ENCODE measurements at regions not wholly inside any gene's neighbourhood (a gene's known extent, or its start where the extent isn't known, plus 50 kb on each side); places are given as distances from the start of the nearest gene placed in this dataset.

- ATAC-seq (no peak), FAIRE-seq (no peak), DNase-seq (ENCODE audit: low spot score) (no peak)
- no peak overlapping the region for H3K4me2 ChIP-seq (ENCODE audit: low read depth, low read length)
- TF ChIP-seq ZNF10 (CRISPR knock-in tag; IDR thresholded peaks at IDR 0.05; ENCODE audit: borderline replicate concordance, low read depth) (no peak), ZNF274 (CRISPR knock-in tag; IDR thresholded peaks at IDR 0.05) (no peak), FOXO1 (CRISPR knock-in tag; IDR thresholded peaks at IDR 0.05) (no peak), PREB (CRISPR knock-in tag; IDR thresholded peaks at IDR 0.05) (no peak), RNF219 (CRISPR knock-in tag; IDR thresholded peaks at IDR 0.05) (no peak), REPIN1 (CRISPR knock-in tag; IDR thresholded peaks at IDR 0.05; ENCODE audit: borderline replicate concordance, low read depth) (no peak), ZNF605 (CRISPR knock-in tag; IDR thresholded peaks at IDR 0.05) (no peak), PLSCR1 (CRISPR knock-in tag; IDR thresholded peaks at IDR 0.05; ENCODE audit: borderline replicate concordance) (no peak), EED (CRISPR knock-in tag; IDR thresholded peaks at IDR 0.05) (no peak)
- WGBS (ENCODE audit: low lambda C conversion rate) = 98% methylated on average over 1 of the region's 1 CpG
- H3K36me3 ChIP-seq (replicated peaks in 1 of 2; ENCODE audit: control insufficient read depth in 1 of 2, insufficient read depth in 2 of 2, low read length in 2 of 2) = no peaks in the 10 kb centered on the region
- no TSS peak for BruUV-seq (replicated peaks)
- no peak overlapping the region for H3K27ac ChIP-seq (ENCODE audit: extremely low read length, insufficient read depth, low read length)
- ChIA-PET POLR2A (no interaction called here), CTCF (ENCODE audit: low intra/inter-chr PET ratio, low total read pairs) (no interaction called here)
- H2AFZ ChIP-seq (ENCODE audit: low read length) = no peak overlapping the region
- no peaks in the 10 kb centered on the region for H3K9me3 ChIP-seq (ENCODE audit: low read length)
- H3K27me3 ChIP-seq (ENCODE audit: control insufficient read depth in 1 of 2, insufficient read depth in 2 of 2, low read length in 2 of 2) = 0 out of 5 replicates have a peak, but pooled peaks cover 0 to 1% of the 10 kb centered on the region in 2 experiments
- no peak overlapping the region for H3K9ac ChIP-seq (ENCODE audit: insufficient read depth, low read depth, low read length)
- H3K4me1 ChIP-seq (ENCODE audit: insufficient read depth, low read length) = no peaks in the 10 kb centered on the region
- H3K79me2 ChIP-seq (ENCODE audit: insufficient read depth, low read length) = no peaks in the 10 kb centered on the region
- H3K4me3 ChIP-seq (replicated peaks in 1 of 3; ENCODE audit: insufficient read depth in 1 of 3, low read depth in 2 of 3, low read length in 3 of 3) = no peak overlapping the region
- in situ Hi-C loops (cut with HindIII; ENCODE audit: extremely low pct_ligation_motif_present, low pct_unique_long_range_greater_than_20kb) = no loop called here
- intact Hi-C loops (cut with micrococcal nuclease; ENCODE audit: unreplicated experiment) = no loop called here
- H4K20me1 ChIP-seq (ENCODE audit: insufficient read depth, low read length) = no peaks in the 10 kb centered on the region
Measured at GRCh38 chr2:215522237-215522636, 86.4 kb upstream of the FN1 start.

Data from HepG2 (cell line).